Adipocyte (in vitro differentiated cells): ENCODE measurements at regions not wholly inside any gene's neighbourhood (a gene's known extent, or its start where the extent isn't known, plus 50 kb on each side); places are given as distances from the start of the nearest gene placed in this dataset.

Experiments used
- DNase-seq: peaks from one replicate; pipeline ENCODE4 v3.0.0-alpha.2; 2015; ENCODE audit warnings: low read depth
- H3K27me3 ChIP-seq: replicated peaks from 2 replicates; pipeline ENCODE4 v1.7.0; 2013; ENCODE audit warnings: mild to moderate bottlenecking, low read length, moderate library complexity; ENCODE audit not compliant: control insufficient read depth, insufficient read depth
- H3K36me3 ChIP-seq: 2 replicates; pipeline ENCODE4 v1.7.0; 2013; ENCODE audit warnings: low read length, mild to moderate bottlenecking, moderate library complexity; ENCODE audit not compliant: control insufficient read depth, insufficient read depth, severe bottlenecking
- H3K4me1 ChIP-seq: 2 replicates; pipeline ENCODE4 v1.7.0; 2013; ENCODE audit warnings: mild to moderate bottlenecking, low read length, moderate library complexity; ENCODE audit not compliant: control insufficient read depth, insufficient read depth
- H3K4me3 ChIP-seq: 2 replicates; pipeline ENCODE4 v1.7.0; 2013; ENCODE audit warnings: mild to moderate bottlenecking, low read length, moderate library complexity
- H3K9ac ChIP-seq: 2 replicates; pipeline ENCODE4 v1.7.0; 2013; ENCODE audit warnings: mild to moderate bottlenecking, low read length, moderate library complexity
- H3K9me3 ChIP-seq: 2 replicates; pipeline ENCODE4 v1.7.0; 2013; ENCODE audit warnings: mild to moderate bottlenecking, low read length, moderate library complexity; ENCODE audit not compliant: control insufficient read depth

- Histone ChIP-seq H3K27me3 (no peaks in the 10 kb centered on the region), H3K4me1 (peaks cover 21% of the 10 kb centered on the region), H3K9me3 (no peaks in the 10 kb centered on the region), H3K4me3 (peak overlapping the region; percentile 78), H3K9ac (peak overlapping the region; percentile 50), H3K36me3 (no peaks in the 10 kb centered on the region)
- DNase-seq = peak; percentile 62
Measured at GRCh38 chr6:16836144-16836981, 75.1 kb upstream of the ATXN1 start.

GRCh38 chr6:16834242-16834641 is 73.0 kb upstream of the ATXN1 start:
- peaks cover 21% of the 10 kb centered on the region for H3K4me1 ChIP-seq
- no peak for DNase-seq
- no peaks in the 10 kb centered on the region for H3K9me3 ChIP-seq

GRCh38 chr6:16832721-16833120 is 71.5 kb upstream of the ATXN1 start:
- DNase-seq = no peak
- H3K27me3 ChIP-seq = no peaks in the 10 kb centered on the region
- H3K4me3 ChIP-seq = no peak overlapping the region
- H3K4me1 ChIP-seq = peaks cover 21% of the 10 kb centered on the region
- no peaks in the 10 kb centered on the region for H3K9me3 ChIP-seq
- H3K9ac ChIP-seq = no peak overlapping the region
- H3K36me3 ChIP-seq = no peaks in the 10 kb centered on the region

More at GRCh38 chr6:16834242-16834641, 73.0 kb upstream of the ATXN1 start:
- Histone ChIP-seq H3K36me3 (no peaks in the 10 kb centered on the region), H3K4me3 (no peak overlapping the region), H3K27me3 (no peaks in the 10 kb centered on the region), H3K9ac (no peak overlapping the region)

GRCh38 chr6:16832043-16832567 is 70.8 kb upstream of the ATXN1 start:
- DNase-seq = no peak
- peaks cover 21% of the 10 kb centered on the region for H3K4me1 ChIP-seq
- H3K36me3 ChIP-seq = no peaks in the 10 kb centered on the region
- no peak overlapping the region for H3K4me3 ChIP-seq
- H3K9ac ChIP-seq = no peak overlapping the region
- H3K27me3 ChIP-seq = no peaks in the 10 kb centered on the region
- H3K9me3 ChIP-seq = no peaks in the 10 kb centered on the region

- H3K4me3 ChIP-seq = no peak overlapping the region
- no peaks in the 10 kb centered on the region for H3K9me3 ChIP-seq
- H3K27me3 ChIP-seq = no peaks in the 10 kb centered on the region
- H3K4me1 ChIP-seq = peaks cover 15% of the 10 kb centered on the region
- no peaks in the 10 kb centered on the region for H3K36me3 ChIP-seq
- H3K9ac ChIP-seq = no peak overlapping the region
- DNase-seq = no peak
Measured at GRCh38 chr6:16831136-16831535, 69.9 kb upstream of the ATXN1 start.

GRCh38 chr6:16828058-16828457 is 66.8 kb upstream of the ATXN1 start:
- H3K36me3 ChIP-seq = no peaks in the 10 kb centered on the region
- no peak for DNase-seq
- H3K4me3 ChIP-seq = no peak overlapping the region
- no peak overlapping the region for H3K9ac ChIP-seq
- H3K9me3 ChIP-seq = no peaks in the 10 kb centered on the region
- peaks cover 11% of the 10 kb centered on the region for H3K4me1 ChIP-seq
- H3K27me3 ChIP-seq = peaks cover 4% of the 10 kb centered on the region

GRCh38 chr6:16827627-16828026 is 66.4 kb upstream of the ATXN1 start:
- H3K4me1 ChIP-seq = peaks cover 10% of the 10 kb centered on the region
- H3K36me3 ChIP-seq = no peaks in the 10 kb centered on the region
- H3K27me3 ChIP-seq = peaks cover 8% of the 10 kb centered on the region
- no peak overlapping the region for H3K9ac ChIP-seq
- no peaks in the 10 kb centered on the region for H3K9me3 ChIP-seq
- no peak overlapping the region for H3K4me3 ChIP-seq
- DNase-seq = no peak

GRCh38 chr6:16825784-16826183 is 64.5 kb upstream of the ATXN1 start:
- H3K4me1 ChIP-seq = no peaks in the 10 kb centered on the region
- peaks cover 11% of the 10 kb centered on the region for H3K27me3 ChIP-seq
- no peak overlapping the region for H3K9ac ChIP-seq
- H3K36me3 ChIP-seq = no peaks in the 10 kb centered on the region
- no peak overlapping the region for H3K4me3 ChIP-seq
- H3K9me3 ChIP-seq = no peaks in the 10 kb centered on the region
- no peak for DNase-seq

GRCh38 chr6:16824845-16825685 is 63.8 kb upstream of the ATXN1 start:
- Histone ChIP-seq H3K4me3 (no peak overlapping the region), H3K9ac (no peak overlapping the region), H3K36me3 (no peaks in the 10 kb centered on the region), H3K4me1 (no peaks in the 10 kb centered on the region), H3K9me3 (no peaks in the 10 kb centered on the region), H3K27me3 (peaks cover 11% of the 10 kb centered on the region)
- no peak for DNase-seq

GRCh38 chr6:16823718-16824352 is 62.6 kb upstream of the ATXN1 start:
- Histone ChIP-seq H3K9me3 (no peaks in the 10 kb centered on the region), H3K4me3 (no peak overlapping the region), H3K4me1 (no peaks in the 10 kb centered on the region), H3K9ac (no peak overlapping the region), H3K36me3 (no peaks in the 10 kb centered on the region), H3K27me3 (peaks cover 11% of the 10 kb centered on the region)
- no peak for DNase-seq
